IMR-90 (cell line): ENCODE measurements at regions not wholly inside any gene's neighbourhood (a gene's known extent, or its start where the extent isn't known, plus 50 kb on each side); places are given as distances from the start of the nearest gene placed in this dataset.

ENCODE experiments used
- ATAC-seq: fragments of 200-7000 bp; cut with Tn5 transposase; 2 replicates; pipeline ENCODE4 v1.9.1; 2020; ENCODE audit warnings: low read depth, mild to moderate bottlenecking, moderate library complexity
- BruUV-seq: library from RNA; stranded (reverse); fragments of 400-500 nt; replicated peaks from 2 replicates; lab custom pipeline; 2021; lab: Mats Ljungman, UMichigan
- CTCF ChIA-PET: fragments of 300-600 bp; formaldehyde crosslinking; extraction: SDS; loops from one replicate; lab custom pipeline; 2021; ENCODE audit warnings: antibody characterized with exemption; lab: Yijun Ruan, JAX
- POLR2A ChIA-PET: fragments of 300-600 bp; sonication (Branson Sonifier 250); formaldehyde crosslinking; loops from one replicate; lab custom pipeline; 2022; ENCODE audit warnings: antibody characterized with exemption; ENCODE audit not compliant: unreplicated experiment; lab: Charles Lee
- DNase-seq: peaks from one replicate; pipeline ENCODE4 v3.0.0; 2013
- H2AFZ ChIP-seq: replicated peaks from 2 replicates; pipeline ENCODE3; 2013; ENCODE audit warnings: low read length, mild to moderate bottlenecking; ENCODE audit not compliant: poor library complexity
- H2AK5ac ChIP-seq: 2 replicates; pipeline ENCODE4 v1.6.1; 2013; ENCODE audit warnings: low read depth, low read length, inconsistent platforms
- H2AK9ac ChIP-seq: replicated peaks from 2 replicates; pipeline ENCODE3; 2013; ENCODE audit warnings: mild to moderate bottlenecking, low read depth, low read length, moderate library complexity; ENCODE audit not compliant: poor library complexity
- H2BK120ac ChIP-seq: 2 replicates; pipeline ENCODE4 v1.6.1; 2013; ENCODE audit warnings: low read depth, low read length, inconsistent platforms
- H2BK15ac ChIP-seq: 3 replicates; pipeline ENCODE4 v1.6.1; 2013; ENCODE audit warnings: low read depth, low read length, inconsistent platforms
- H2BK20ac ChIP-seq: 2 replicates; pipeline ENCODE4 v1.6.1; 2013; ENCODE audit warnings: low read depth, mild to moderate bottlenecking, inconsistent platforms, low read length, moderate library complexity
- H2BK5ac ChIP-seq: 2 replicates; pipeline ENCODE4 v1.6.1; 2013; ENCODE audit warnings: mild to moderate bottlenecking, low read depth, low read length, inconsistent platforms; ENCODE audit not compliant: poor library complexity, severe bottlenecking
- H3K14ac ChIP-seq: replicated peaks from 2 replicates; pipeline ENCODE4 v1.6.1; 2013; ENCODE audit warnings: low read depth, low read length, inconsistent platforms
- H3K18ac ChIP-seq: 2 replicates; pipeline ENCODE4 v1.6.1; 2013; ENCODE audit warnings: low read depth, low read length, control low read depth
- H3K23ac ChIP-seq: 2 replicates; pipeline ENCODE4 v1.6.1; 2013; ENCODE audit warnings: low read depth, low read length, inconsistent platforms
- H3K27ac ChIP-seq: 2 replicates; pipeline ENCODE4 v1.5.1; 2013; ENCODE audit warnings: mild to moderate bottlenecking, control low read depth, low read length; ENCODE audit not compliant: insufficient read depth
- H3K27me3 ChIP-seq: 2 replicates; pipeline ENCODE4 v1.6.1; 2013; ENCODE audit warnings: low read length; ENCODE audit not compliant: control insufficient read depth, insufficient read depth
- H3K36me3 ChIP-seq: 2 replicates; pipeline ENCODE4 v1.6.1; 2013; ENCODE audit warnings: low read length, mixed read lengths; ENCODE audit not compliant: control insufficient read depth, insufficient read depth
- H3K4ac ChIP-seq: 2 replicates; pipeline ENCODE4 v1.6.1; 2013; ENCODE audit warnings: low read depth, low read length, inconsistent platforms
- H3K4me1 ChIP-seq: 2 replicates; pipeline ENCODE4 v1.6.1; 2013; ENCODE audit warnings: low read length, mixed read lengths; ENCODE audit not compliant: control insufficient read depth, insufficient read depth
- H3K4me2 ChIP-seq: 2 replicates; pipeline ENCODE4 v1.6.1; 2013; ENCODE audit warnings: low read depth, mild to moderate bottlenecking, control low read depth, low read length, moderate library complexity
- H3K4me3 ChIP-seq: 2 replicates; pipeline ENCODE4 v1.5.1; 2013; ENCODE audit warnings: low read depth, mild to moderate bottlenecking, control low read depth, low read length, moderate library complexity; ENCODE audit not compliant: insufficient read depth
- H3K56ac ChIP-seq: 2 replicates; pipeline ENCODE4 v1.6.1; 2013; ENCODE audit warnings: low read length, inconsistent platforms; ENCODE audit not compliant: insufficient read depth; ENCODE audit errors: extremely low read depth
- H3K79me1 ChIP-seq, 2 experiments: 2 replicates each; pipeline ENCODE4 v1.6.1; 2013; ENCODE audit warnings: low read length in 2 of 2, inconsistent platforms in 1 of 2, low read depth in 1 of 2
- H3K9ac ChIP-seq: 2 replicates; pipeline ENCODE4 v1.6.1; 2013; ENCODE audit warnings: low read depth, low read length, control low read depth
- H3K9me1 ChIP-seq: 2 replicates; pipeline ENCODE4 v1.6.1; 2013; ENCODE audit warnings: low read length, inconsistent platforms; ENCODE audit not compliant: insufficient read depth
- H3K9me3 ChIP-seq: 2 replicates; pipeline ENCODE4 v1.6.1; 2013; ENCODE audit warnings: low read length; ENCODE audit not compliant: control insufficient read depth, insufficient read depth
- H4K20me1 ChIP-seq: 2 replicates; pipeline ENCODE4 v1.6.1; 2013; ENCODE audit warnings: low read length, inconsistent platforms; ENCODE audit not compliant: insufficient read depth
- H4K5ac ChIP-seq: 2 replicates; pipeline ENCODE4 v1.6.1; 2013; ENCODE audit warnings: mild to moderate bottlenecking, low read depth, low read length, control low read depth
- H4K8ac ChIP-seq, 2 experiments: 2 replicates each; pipeline ENCODE4 v1.6.1; 2013; ENCODE audit warnings: low read depth in 2 of 2, low read length in 2 of 2, control low read depth in 1 of 2, inconsistent platforms in 1 of 2
- H4K91ac ChIP-seq: 2 replicates; pipeline ENCODE4 v1.6.1; 2013; ENCODE audit warnings: low read depth, low read length, inconsistent platforms; ENCODE audit not compliant: insufficient read depth
- BHLHE40 ChIP-seq: fragments of 150-350 bp; IDR thresholded peaks from 2 replicates; pipeline ENCODE4 v1.6.1; 2016; ENCODE audit warnings: mild to moderate bottlenecking, low read depth, low read length
- CEBPB ChIP-seq: IDR thresholded peaks from 2 replicates; pipeline ENCODE4 v1.6.1; 2012; ENCODE audit warnings: low read depth, low read length, improper control_type of control experiment
- CTCF ChIP-seq: conservative IDR thresholded peaks from 2 replicates; pipeline ENCODE4 v1.5.1; 2012; ENCODE audit warnings: mild to moderate bottlenecking, low read depth, low read length, improper control_type of control experiment
- FOS ChIP-seq: fragments of 150-350 bp; IDR thresholded peaks from 2 replicates; pipeline ENCODE4 v1.6.1; 2016; ENCODE audit warnings: low read depth, low read length
- MAZ ChIP-seq: IDR thresholded peaks from 2 replicates; pipeline ENCODE4 v1.6.1; 2012; ENCODE audit warnings: low read depth, mild to moderate bottlenecking, low read length, improper control_type of control experiment, moderate library complexity, borderline replicate concordance
- MXI1 ChIP-seq: IDR thresholded peaks from 2 replicates; pipeline ENCODE4 v1.6.1; 2012; ENCODE audit warnings: low read depth, mild to moderate bottlenecking, low read length, moderate library complexity, borderline replicate concordance
- NFE2L2 ChIP-seq: fragments of 150-350 bp; IDR thresholded peaks from 2 replicates; pipeline ENCODE4 v1.6.1; 2016; ENCODE audit warnings: low read depth, mild to moderate bottlenecking, low read length
- POLR2A ChIP-seq: IDR thresholded peaks from 2 replicates; pipeline ENCODE4 v1.6.1; 2012; ENCODE audit warnings: mild to moderate bottlenecking, low read depth, low read length
- RCOR1 ChIP-seq: IDR thresholded peaks from 2 replicates; pipeline ENCODE4 v1.6.1; 2012; ENCODE audit warnings: mild to moderate bottlenecking, low read length, improper control_type of control experiment; ENCODE audit not compliant: insufficient replicate concordance
- RFX5 ChIP-seq: IDR thresholded peaks from 2 replicates; pipeline ENCODE4 v1.8.0; 2012; ENCODE audit warnings: low read depth, mild to moderate bottlenecking, low read length, moderate library complexity
- USF2 ChIP-seq: fragments of 150-350 bp; IDR thresholded peaks from 2 replicates; pipeline ENCODE4 v1.6.1; 2017; ENCODE audit warnings: mild to moderate bottlenecking, antibody characterized with exemption, low read length, low read depth
- WGBS, 2 experiments: methylation state at CpG; one replicate each; pipeline versions ENCODE4 v1.1.5 to v1.1.7; 2013; ENCODE audit warnings: missing lambda C conversion rate in 2 of 2; ENCODE audit not compliant: insufficient read length in 1 of 2; ENCODE audit errors: extremely low coverage in 2 of 2; 5-methylcytosine and 5-hydroxymethylcytosine counted together
- dilution Hi-C: fragments of 300-500 bp; cut with HindIII; formaldehyde crosslinking; loops from one replicate; pipeline ENCODE4 v1.14.3; 2018; ENCODE audit warnings: low sequenced_read_pairs; ENCODE audit not compliant: unreplicated experiment
- in situ Hi-C: fragments of 300-500 bp; cut with MboI; formaldehyde crosslinking; loops from 3 replicates; pipeline ENCODE4 v1.14.3; 2019; ENCODE audit warnings: low sequenced_read_pairs, inconsistent platforms, mixed read lengths
- intact Hi-C: fragments of 100-400 bp; cut with micrococcal nuclease; formaldehyde crosslinking; loops from 2 replicates; pipeline ENCODE4 v1.10.0; 2022

- peak overlapping the region; percentile 72 for H3K14ac ChIP-seq
- ChIA-PET POLR2A (no interaction called here), CTCF (interaction anchor here (1.8 to 1.9 kb wide), 2 partner anchors 10 to 11 kb away, joined by 6 to 7 read pairs; no protein-coding TSS in a partner anchor)
- peak overlapping the region; percentile 10; the same call in 1 of the 2 replicates for H3K23ac ChIP-seq
- no peaks in the 10 kb centered on the region for H3K9me3 ChIP-seq
- H2BK5ac ChIP-seq: peak overlapping the region; percentile 18
- TF ChIP-seq BHLHE40 (no peak), MAZ (no peak), FOS (peak; percentile 70; the same call in 1 of the 2 replicates), USF2 (no peak), NFE2L2 (no peak), CTCF (0 out of 2 replicates have a peak, but pooled peaks have one; percentile 12), RFX5 (no peak), POLR2A (no peak), MXI1 (no peak), CEBPB (peak; percentile 89), RCOR1 (no peak)
- BruUV-seq: no TSS peak
- H3K4me2 ChIP-seq: no peak overlapping the region
- peak overlapping the region; percentile 9; the same call in 1 of the 3 replicates for H2BK15ac ChIP-seq
- in situ Hi-C loops (no loop called here), intact Hi-C loops (no loop called here), dilution Hi-C loops (no loop called here)
- no peak overlapping the region for H2AK9ac ChIP-seq
- peak overlapping the region; percentile 59; the same call in 1 of the 2 replicates for H4K91ac ChIP-seq
- peak overlapping the region; percentile 77 for H2AFZ ChIP-seq
- no peak overlapping the region for H4K5ac ChIP-seq
- no peaks in the 10 kb centered on the region for H3K79me1 ChIP-seq
- H2AK5ac ChIP-seq: peak overlapping the region; percentile 55
- H4K8ac ChIP-seq: peak overlapping the region in 1 of 2 experiments; percentile 73; a peak in 2 of 4 replicates
- H4K20me1 ChIP-seq: no peaks in the 10 kb centered on the region
- peak overlapping the region; percentile 35; the same call in 1 of the 2 replicates for H3K27ac ChIP-seq
- ATAC-seq (peak; percentile 99), DNase-seq (peak; percentile 95)
- H3K9me1 ChIP-seq: peaks cover 4% of the 10 kb centered on the region; the same call in 1 of the 2 replicates
- H2BK120ac ChIP-seq: peak overlapping the region; percentile 82
- no peak overlapping the region for H3K9ac ChIP-seq
- peak overlapping the region; percentile 1; the same call in 1 of the 2 replicates for H3K18ac ChIP-seq
- H3K4me3 ChIP-seq: no peak overlapping the region
- peak overlapping the region; percentile 65 for H2BK20ac ChIP-seq
- peaks cover 4% of the 10 kb centered on the region; the same call in 1 of the 2 replicates for H3K4me1 ChIP-seq
- H3K4ac ChIP-seq: peak overlapping the region; percentile 61
- WGBS, 2 experiments: 30% methylated on average over 2 of the region's 4 CpGs; no CpG with 5 or more reads in 1 of the 2 experiments
- no peak overlapping the region; the same call in 1 of the 2 replicates for H3K56ac ChIP-seq
- no peaks in the 10 kb centered on the region for H3K27me3 ChIP-seq
- no peaks in the 10 kb centered on the region for H3K36me3 ChIP-seq
Observed at GRCh38 chr20:12166053-12166717, 248.5 kb downstream of the BTBD3 start.
